ENCODE measurements at regions not wholly inside any gene's neighbourhood (a gene's known extent, or its start where the extent isn't known, plus 50 kb on each side); places are given as distances from the start of the nearest gene placed in this dataset.
A peak's percentile ranks its signal among the peaks of the same experiment; 100 is the strongest.

- H3K4me1 ChIP-seq (ENCODE audit: control insufficient read depth, insufficient read depth, low read length) = no peaks in the 10 kb centered on the region
- H3K4me3 ChIP-seq (ENCODE audit: low read length) = no peak overlapping the region
- no peaks in the 10 kb centered on the region for H3K27me3 ChIP-seq (ENCODE audit: control insufficient read depth, insufficient read depth, low read length)
- no CpG with 5 or more reads among the region's 3 CpGs for WGBS (ENCODE audit: insufficient coverage)
- no peak for DNase-seq
- H3K27ac ChIP-seq (ENCODE audit: low read length) = no peak overlapping the region
- H3K36me3 ChIP-seq (ENCODE audit: control insufficient read depth, insufficient read depth, low read length) = no peaks in the 10 kb centered on the region
- peaks cover 2% of the 10 kb centered on the region for H3K9me3 ChIP-seq (replicated peaks; ENCODE audit: control insufficient read depth, low read depth, low read length)
Measured at GRCh38 chr2:125667630-125668029, 988.3 kb upstream of the GYPC start.

- 64% methylated on average over 3 of the region's 4 CpGs for WGBS (ENCODE audit: insufficient coverage)
- H3K27me3 ChIP-seq (ENCODE audit: control insufficient read depth, insufficient read depth, low read length) = no peaks in the 10 kb centered on the region
- no peak overlapping the region for H3K4me3 ChIP-seq (ENCODE audit: low read length)
Measured at GRCh38 chr2:125679903-125680302, 976.1 kb upstream of the GYPC start.

GRCh38 chr2:125680809-125681208, 975.1 kb upstream of the GYPC start:
- no peaks in the 10 kb centered on the region for H3K4me1 ChIP-seq (ENCODE audit: control insufficient read depth, insufficient read depth, low read length)
- WGBS (ENCODE audit: insufficient coverage) = 52% methylated on average over 2 of the region's 4 CpGs
- H3K4me3 ChIP-seq (ENCODE audit: low read length) = no peak overlapping the region
- no peak for DNase-seq
- H3K36me3 ChIP-seq (ENCODE audit: control insufficient read depth, insufficient read depth, low read length) = no peaks in the 10 kb centered on the region
- no peak overlapping the region for H3K27ac ChIP-seq (ENCODE audit: low read length)
- no peaks in the 10 kb centered on the region for H3K9me3 ChIP-seq (replicated peaks; ENCODE audit: control insufficient read depth, low read depth, low read length)
- no peaks in the 10 kb centered on the region for H3K27me3 ChIP-seq (ENCODE audit: control insufficient read depth, insufficient read depth, low read length)

More at GRCh38 chr2:125679903-125680302, 976.1 kb upstream of the GYPC start:
- no peaks in the 10 kb centered on the region for H3K4me1 ChIP-seq (ENCODE audit: control insufficient read depth, insufficient read depth, low read length)
- no peak overlapping the region for H3K27ac ChIP-seq (ENCODE audit: low read length)
- no peaks in the 10 kb centered on the region for H3K36me3 ChIP-seq (ENCODE audit: control insufficient read depth, insufficient read depth, low read length)
- H3K9me3 ChIP-seq (replicated peaks; ENCODE audit: control insufficient read depth, low read depth, low read length) = no peaks in the 10 kb centered on the region
- no peak for DNase-seq

GRCh38 chr2:125681576-125681975, 974.4 kb upstream of the GYPC start:
- Histone ChIP-seq H3K27me3 (ENCODE audit: control insufficient read depth, insufficient read depth, low read length) (no peaks in the 10 kb centered on the region), H3K36me3 (ENCODE audit: control insufficient read depth, insufficient read depth, low read length) (no peaks in the 10 kb centered on the region), H3K9me3 (replicated peaks; ENCODE audit: control insufficient read depth, low read depth, low read length) (no peaks in the 10 kb centered on the region), H3K27ac (ENCODE audit: low read length) (no peak overlapping the region), H3K4me1 (ENCODE audit: control insufficient read depth, insufficient read depth, low read length) (no peaks in the 10 kb centered on the region), H3K4me3 (ENCODE audit: low read length) (no peak overlapping the region)
- no peak for DNase-seq
- no CpG with 5 or more reads among the region's 1 CpG for WGBS (ENCODE audit: insufficient coverage)

GRCh38 chr2:125681976-125682805, 973.8 kb upstream of the GYPC start:
- H3K36me3 ChIP-seq (ENCODE audit: control insufficient read depth, insufficient read depth, low read length) = no peaks in the 10 kb centered on the region
- no peaks in the 10 kb centered on the region for H3K27me3 ChIP-seq (ENCODE audit: control insufficient read depth, insufficient read depth, low read length)
- no peaks in the 10 kb centered on the region for H3K9me3 ChIP-seq (replicated peaks; ENCODE audit: control insufficient read depth, low read depth, low read length)
- H3K4me3 ChIP-seq (ENCODE audit: low read length) = no peak overlapping the region
- WGBS (ENCODE audit: insufficient coverage) = no CpG with 5 or more reads among the region's 3 CpGs
- no peaks in the 10 kb centered on the region for H3K4me1 ChIP-seq (ENCODE audit: control insufficient read depth, insufficient read depth, low read length)
- H3K27ac ChIP-seq (ENCODE audit: low read length) = no peak overlapping the region
- no peak for DNase-seq

- WGBS (ENCODE audit: insufficient coverage) = no CpG with 5 or more reads among the region's 2 CpGs
- no peaks in the 10 kb centered on the region for H3K36me3 ChIP-seq (ENCODE audit: control insufficient read depth, insufficient read depth, low read length)
- DNase-seq = no peak
Measured at GRCh38 chr2:125684256-125684655, 971.7 kb upstream of the GYPC start.

GRCh38 chr2:125684932-125685331, 971.0 kb upstream of the GYPC start:
- DNase-seq = no peak
- Histone ChIP-seq H3K27me3 (ENCODE audit: control insufficient read depth, insufficient read depth, low read length) (no peaks in the 10 kb centered on the region), H3K36me3 (ENCODE audit: control insufficient read depth, insufficient read depth, low read length) (no peaks in the 10 kb centered on the region), H3K9me3 (replicated peaks; ENCODE audit: control insufficient read depth, low read depth, low read length) (no peaks in the 10 kb centered on the region), H3K27ac (ENCODE audit: low read length) (no peak overlapping the region), H3K4me1 (ENCODE audit: control insufficient read depth, insufficient read depth, low read length) (no peaks in the 10 kb centered on the region), H3K4me3 (ENCODE audit: low read length) (no peak overlapping the region)
- WGBS (ENCODE audit: insufficient coverage) = no CpG with 5 or more reads among the region's 2 CpGs

More at GRCh38 chr2:125684256-125684655, 971.7 kb upstream of the GYPC start:
- Histone ChIP-seq H3K4me1 (ENCODE audit: control insufficient read depth, insufficient read depth, low read length) (no peaks in the 10 kb centered on the region), H3K9me3 (replicated peaks; ENCODE audit: control insufficient read depth, low read depth, low read length) (no peaks in the 10 kb centered on the region), H3K27ac (ENCODE audit: low read length) (no peak overlapping the region), H3K4me3 (ENCODE audit: low read length) (no peak overlapping the region), H3K27me3 (ENCODE audit: control insufficient read depth, insufficient read depth, low read length) (no peaks in the 10 kb centered on the region)

- DNase-seq = peak; percentile 5
- no peaks in the 10 kb centered on the region for H3K4me1 ChIP-seq (ENCODE audit: control insufficient read depth, insufficient read depth, low read length)
- no CpG with 5 or more reads among the region's 2 CpGs for WGBS (ENCODE audit: insufficient coverage)
- no peaks in the 10 kb centered on the region for H3K36me3 ChIP-seq (ENCODE audit: control insufficient read depth, insufficient read depth, low read length)
- H3K27me3 ChIP-seq (ENCODE audit: control insufficient read depth, insufficient read depth, low read length) = no peaks in the 10 kb centered on the region
- no peak overlapping the region for H3K4me3 ChIP-seq (ENCODE audit: low read length)
- no peak overlapping the region for H3K27ac ChIP-seq (ENCODE audit: low read length)
- no peaks in the 10 kb centered on the region for H3K9me3 ChIP-seq (replicated peaks; ENCODE audit: control insufficient read depth, low read depth, low read length)
Measured at GRCh38 chr2:125696560-125696959, 959.4 kb upstream of the GYPC start.

- Histone ChIP-seq H3K4me3 (ENCODE audit: low read length) (no peak overlapping the region), H3K36me3 (ENCODE audit: control insufficient read depth, insufficient read depth, low read length) (no peaks in the 10 kb centered on the region)
- WGBS (ENCODE audit: insufficient coverage) = no CpG with 5 or more reads among the region's 1 CpG
Measured at GRCh38 chr2:125698280-125698679, 957.7 kb upstream of the GYPC start.

GRCh38 chr2:125701070-125701469, 954.9 kb upstream of the GYPC start:
- Histone ChIP-seq H3K9me3 (replicated peaks; ENCODE audit: control insufficient read depth, low read depth, low read length) (no peaks in the 10 kb centered on the region), H3K4me3 (ENCODE audit: low read length) (no peak overlapping the region), H3K4me1 (ENCODE audit: control insufficient read depth, insufficient read depth, low read length) (no peaks in the 10 kb centered on the region), H3K36me3 (ENCODE audit: control insufficient read depth, insufficient read depth, low read length) (no peaks in the 10 kb centered on the region), H3K27ac (ENCODE audit: low read length) (no peak overlapping the region), H3K27me3 (ENCODE audit: control insufficient read depth, insufficient read depth, low read length) (no peaks in the 10 kb centered on the region)
- WGBS (ENCODE audit: insufficient coverage) = no CpG with 5 or more reads among the region's 2 CpGs
- no peak for DNase-seq

More at GRCh38 chr2:125698280-125698679, 957.7 kb upstream of the GYPC start:
- Histone ChIP-seq H3K27me3 (ENCODE audit: control insufficient read depth, insufficient read depth, low read length) (no peaks in the 10 kb centered on the region), H3K4me1 (ENCODE audit: control insufficient read depth, insufficient read depth, low read length) (no peaks in the 10 kb centered on the region), H3K27ac (ENCODE audit: low read length) (no peak overlapping the region), H3K9me3 (replicated peaks; ENCODE audit: control insufficient read depth, low read depth, low read length) (no peaks in the 10 kb centered on the region)
- DNase-seq = no peak
